ENCODE measurements at regions not wholly inside any gene's neighbourhood (a gene's known extent, or its start where the extent isn't known, plus 50 kb on each side); places are given as distances from the start of the nearest gene placed in this dataset.
"Not testable (repeated sequence)": the region's sequence is repeated elsewhere in the genome, so short reads cannot be mapped to it uniquely, and the experiment has no call there.

- DNase-seq: no peak
Observed at GRCh38 chr1:30476911-30477459, 246.4 kb downstream of the MATN1 start.

DNA sequence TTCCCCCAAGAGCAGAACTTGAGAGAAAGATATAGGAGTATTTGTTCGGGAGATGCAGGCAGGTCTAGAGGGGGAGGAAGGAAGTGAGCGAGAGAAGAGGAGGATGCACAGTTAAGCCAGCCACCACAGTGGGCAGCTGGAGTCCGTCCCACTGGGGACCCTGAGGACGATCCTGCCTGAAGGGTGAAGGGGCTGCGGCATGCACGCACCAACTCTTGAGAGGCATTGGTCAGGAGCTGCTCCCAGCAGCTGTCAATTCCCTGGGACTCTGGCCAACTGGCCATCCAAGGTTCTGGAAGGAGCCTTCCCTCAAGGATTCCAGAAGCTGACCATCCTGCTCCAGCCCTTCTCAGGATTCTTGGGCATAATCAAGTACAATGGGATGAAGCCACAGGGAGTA is 246.9 kb downstream of the MATN1 start:
- DNase-seq: no peak

DNA sequence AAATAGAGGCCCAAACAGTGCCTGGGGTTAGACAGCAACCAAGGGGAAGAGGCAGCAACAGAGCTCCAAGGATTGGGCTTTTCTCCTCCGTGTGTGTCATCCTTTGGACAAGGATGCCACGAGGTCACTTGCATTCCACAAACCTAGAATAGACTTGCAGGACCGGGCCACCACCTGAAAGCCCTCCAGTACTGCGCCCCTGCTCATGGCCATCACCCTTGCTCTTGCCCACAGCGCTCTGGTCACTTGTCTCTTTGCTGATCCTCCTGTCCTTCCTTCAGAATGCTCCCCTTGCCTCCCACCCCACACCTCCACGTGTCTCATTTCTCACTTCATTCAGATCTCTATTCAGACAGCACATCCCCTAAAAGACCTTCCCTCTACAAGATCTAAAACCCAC is 247.4 kb downstream of the MATN1 start:
- no peak for DNase-seq

DNA sequence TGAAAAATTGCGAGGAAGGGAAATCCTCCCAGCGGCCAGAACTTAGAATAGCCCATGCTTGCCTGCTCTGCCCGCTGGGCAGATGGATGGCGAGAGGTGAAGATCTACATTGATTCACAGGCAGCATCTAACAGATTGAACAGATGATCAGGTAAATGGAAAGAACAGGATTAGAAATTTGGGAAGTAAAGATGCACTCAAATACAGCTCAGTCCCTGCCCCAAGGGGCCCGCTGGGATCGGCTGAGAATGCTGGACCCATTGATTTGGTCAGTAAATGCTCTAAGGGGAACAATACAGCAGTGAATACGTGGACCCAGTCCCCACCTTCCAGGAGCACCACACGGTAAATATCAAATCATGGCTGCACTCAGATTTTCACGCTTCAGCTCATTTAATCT is 248.2 kb downstream of the MATN1 start:
- no peak for DNase-seq

GRCh38 chr1:30474818-30475200 is 248.6 kb downstream of the MATN1 start:
- DNase-seq: no peak

DNA sequence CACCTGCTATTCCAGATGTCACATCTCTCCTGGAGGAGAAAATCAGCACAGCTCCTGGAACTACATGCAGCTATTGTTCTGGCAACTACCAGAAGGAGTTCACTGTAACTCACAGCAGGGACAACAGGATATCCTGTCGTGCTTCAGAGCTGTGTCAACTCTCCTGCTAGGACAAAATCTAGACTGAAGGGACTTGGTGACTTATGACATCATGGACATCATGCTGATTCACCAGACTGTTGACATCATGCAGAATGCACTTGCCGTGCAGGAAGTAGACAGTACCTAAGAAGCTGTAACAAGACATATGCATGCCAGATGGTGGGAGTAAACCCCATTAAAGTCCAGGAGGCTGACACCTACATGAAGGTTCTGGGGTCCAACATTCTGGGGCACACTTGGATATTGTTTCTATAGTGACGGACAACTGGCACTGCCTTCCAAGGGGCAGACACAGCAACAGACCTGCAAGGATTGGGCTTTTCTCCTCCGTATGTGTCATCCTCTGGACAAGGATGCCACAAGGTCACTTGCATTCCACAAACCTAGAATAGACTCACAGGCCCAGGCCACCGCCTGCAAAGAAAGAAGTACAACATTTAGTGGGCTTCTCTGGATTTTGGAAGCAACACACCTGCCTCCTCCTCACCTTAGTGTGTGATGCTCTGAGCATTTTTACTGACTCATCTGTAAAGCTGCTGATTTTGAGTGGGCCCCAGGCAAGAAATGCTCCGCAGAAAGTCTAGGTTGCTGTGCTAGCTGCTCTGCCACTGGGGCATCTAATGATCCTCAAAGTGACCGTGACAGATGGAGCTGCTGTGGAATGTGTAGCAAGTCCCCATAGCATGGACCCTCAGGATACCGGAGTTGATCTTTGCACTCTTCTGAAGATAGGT is 249.2 kb downstream of the MATN1 start:
- no peak for DNase-seq

GRCh38 chr1:30472526-30472925 is 250.9 kb downstream of the MATN1 start:
- DNase-seq: no peak

- no peak for DNase-seq
Observed at GRCh38 chr1:30472009-30472408, 251.4 kb downstream of the MATN1 start.

DNA sequence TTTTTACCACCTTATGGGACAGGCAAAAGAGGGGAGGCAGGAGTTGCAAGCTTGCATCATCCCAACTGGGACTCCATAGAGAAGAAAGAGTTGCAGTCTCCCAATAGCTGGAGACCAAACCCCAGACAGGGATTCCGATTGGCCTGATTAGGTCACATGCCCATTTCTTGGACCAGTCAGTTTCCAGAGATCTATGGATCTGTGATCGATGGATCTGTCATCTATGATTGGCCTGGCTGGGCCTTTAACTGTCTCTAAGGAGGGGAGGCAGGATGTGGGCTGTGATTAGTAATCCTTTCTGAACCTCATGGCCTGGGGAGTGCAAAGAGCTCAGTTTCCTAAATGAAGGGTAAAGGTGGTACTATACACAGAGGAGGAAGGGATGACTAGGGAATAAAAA is 252.1 kb downstream of the MATN1 start:
- DNase-seq: no peak

GRCh38 chr1:30469426-30469825 is 254.0 kb downstream of the MATN1 start:
- no peak for DNase-seq

DNA sequence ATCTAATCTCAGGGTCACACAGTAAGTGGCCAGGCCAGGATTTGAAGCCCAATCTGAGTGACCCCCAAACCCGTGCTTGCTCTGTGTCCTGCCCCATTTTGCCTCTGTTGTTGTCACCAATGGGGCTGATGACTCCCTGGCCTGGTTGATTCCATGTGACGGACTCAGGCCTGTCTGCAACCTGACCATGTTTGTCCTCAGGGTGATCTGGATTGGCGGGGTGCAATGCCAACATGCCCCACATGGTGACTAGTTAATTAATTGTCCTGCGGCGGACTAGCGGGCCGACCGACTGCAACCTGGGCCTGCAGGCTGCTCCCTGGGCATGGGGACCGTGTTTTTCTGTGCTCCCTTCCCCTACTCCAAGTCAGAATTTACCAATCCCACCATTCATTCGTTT is 256.3 kb downstream of the MATN1 start:
- DNase-seq: no peak

DNA sequence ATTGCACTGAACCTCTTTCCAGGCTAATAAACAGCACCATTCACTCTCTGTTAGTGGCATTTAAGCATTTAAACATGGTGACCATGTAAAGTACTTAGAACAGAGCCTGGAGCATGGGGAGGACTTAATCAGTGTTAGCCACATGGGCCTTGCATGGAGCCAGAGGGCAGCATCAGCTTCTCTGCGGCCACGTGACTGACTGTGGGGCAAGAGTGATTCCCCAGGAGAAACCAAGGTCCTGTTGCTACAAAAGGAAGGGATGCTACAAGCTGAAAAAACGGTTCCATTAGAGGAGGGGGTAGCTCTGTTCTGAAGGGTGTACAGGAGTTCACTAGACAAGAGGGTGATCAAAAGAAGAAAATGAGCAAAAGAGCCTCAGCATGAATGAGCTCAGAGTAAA is 256.8 kb downstream of the MATN1 start:
- DNase-seq: no peak

GRCh38 chr1:30466026-30466425 is 257.4 kb downstream of the MATN1 start:
- no peak for DNase-seq

- DNase-seq: no peak
Observed at GRCh38 chr1:30465096-30465495, 258.3 kb downstream of the MATN1 start.

- no peak for DNase-seq
Observed at GRCh38 chr1:30464187-30464617, 259.2 kb downstream of the MATN1 start.

GRCh38 chr1:30462826-30463425 is 260.5 kb downstream of the MATN1 start:
- no peak for DNase-seq

DNA sequence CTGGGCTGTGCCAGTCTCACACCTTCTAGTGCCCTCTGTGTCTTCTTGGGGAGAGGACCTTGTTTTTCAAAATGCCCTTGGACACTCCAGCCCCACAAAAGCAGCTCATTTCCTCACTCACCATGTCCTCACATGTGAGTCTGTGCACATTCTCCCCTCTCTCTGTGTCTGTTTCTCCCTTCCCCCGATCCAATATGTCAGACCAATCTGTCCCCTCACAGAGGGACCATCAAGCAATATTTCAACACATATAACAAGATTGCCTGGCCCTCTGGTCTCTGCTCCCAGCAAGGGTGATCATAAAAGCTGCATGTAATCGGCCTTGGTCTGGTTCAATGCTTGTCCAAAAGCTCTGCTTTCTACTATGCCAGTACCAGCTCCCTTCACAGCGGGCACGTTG is 261.2 kb downstream of the MATN1 start:
- DNase-seq: no peak

- DNase-seq: no peak
Observed at GRCh38 chr1:30461640-30462039, 261.7 kb downstream of the MATN1 start.

- DNase-seq: no peak
Observed at GRCh38 chr1:30460661-30461060, 262.7 kb downstream of the MATN1 start.

GRCh38 chr1:30458730-30459485 is 264.5 kb downstream of the MATN1 start:
- not testable (repeated sequence) for DNase-seq

DNA sequence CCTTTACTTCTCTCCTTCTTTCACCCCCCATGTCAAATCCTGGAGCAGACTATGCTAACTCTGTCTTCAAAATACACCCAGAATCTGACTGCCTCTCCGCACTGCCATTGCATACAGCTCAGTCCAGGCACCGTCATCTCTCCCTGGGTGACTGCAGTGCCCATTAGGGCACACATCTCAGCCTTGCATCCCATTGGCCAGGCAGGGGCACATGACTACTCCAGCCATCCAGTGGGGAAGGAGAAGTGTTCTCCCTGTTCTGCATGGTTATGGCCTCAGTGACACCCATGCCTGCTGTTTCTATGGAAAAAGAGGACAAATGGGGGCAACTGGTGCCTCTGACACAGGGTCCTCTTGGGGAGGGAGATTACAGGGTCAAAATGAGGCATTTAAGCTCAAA is 270.5 kb downstream of the MATN1 start:
- DNase-seq: no peak

DNA sequence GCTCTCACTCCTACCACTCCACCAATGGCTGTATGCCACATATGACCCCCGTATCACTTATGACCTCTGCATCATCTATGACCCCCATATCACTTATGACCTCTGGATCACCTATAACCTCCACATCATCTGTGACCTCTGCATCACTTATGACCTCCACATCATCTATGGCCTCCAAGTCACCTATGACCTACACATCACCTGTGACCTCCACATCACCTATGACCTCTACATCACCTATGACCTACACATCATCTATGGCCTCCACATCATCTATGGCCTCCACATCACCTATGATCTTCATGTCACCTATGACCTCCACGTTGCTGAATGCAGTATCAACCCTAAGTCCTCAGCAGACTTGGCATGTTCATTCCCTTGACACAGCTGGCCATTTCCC is 271.2 kb downstream of the MATN1 start:
- no peak for DNase-seq

GRCh38 chr1:30451532-30452125 is 271.8 kb downstream of the MATN1 start:
- no peak for DNase-seq
